K562 (cell line): ENCODE measurements at regions not wholly inside any gene's neighbourhood (a gene's known extent, or its start where the extent isn't known, plus 50 kb on each side); places are given as distances from the start of the nearest gene placed in this dataset.

Experiments used
- ATAC-seq: fragments of 200-7000 bp; cut with Tn5 transposase; 3 replicates; pipeline ENCODE4 v1.9.1; 2020; ENCODE audit warnings: moderate library complexity
- BruUV-seq: library from RNA; stranded (reverse); fragments of 400-500 nt; replicated peaks from 2 replicates; lab custom pipeline; 2021; lab: Mats Ljungman, UMichigan
- CTCF ChIA-PET: fragments of 300-600 bp; formaldehyde crosslinking; extraction: SDS; loops from one replicate; lab custom pipeline; 2021; ENCODE audit warnings: low intra/inter-chr PET ratio; lab: Yijun Ruan, JAX
- POLR2A ChIA-PET: fragments of 300-600, 350-650 bp; sonication (Branson Sonifier 250); formaldehyde crosslinking; extraction: SDS; loops from one replicate; lab custom pipeline; 2021; ENCODE audit warnings: antibody characterized with exemption, inconsistent platforms; lab: Yijun Ruan, JAX
- DNase-seq, 4 experiments: peaks; one replicate each; pipeline versions ENCODE4 v3.0.0 to v3.0.0-alpha.2; 2011 to 2018; ENCODE audit warnings: low spot score in 3 of 4, mixed read lengths in 3 of 4; ENCODE audit errors: extremely low read depth in 1 of 4
- FAIRE-seq: peaks from 2 replicates; lab custom pipeline; 2011; peaks lifted over from hg19 to GRCh38; lab: Jason Lieb, UNC
- H2AFZ ChIP-seq: 2 replicates; pipeline ENCODE4 v1.6.0; 2011; ENCODE audit warnings: low read depth, low read length, control low read depth, inconsistent platforms
- H3K27ac ChIP-seq: fragments of 200-600 bp; 3 replicates; pipeline ENCODE4 v1.8.0; 2011; ENCODE audit warnings: low read depth, mild to moderate bottlenecking, control low read depth, inconsistent platforms, low read length, moderate library complexity, mixed read lengths; ENCODE audit errors: extremely low read depth
- H3K27me3 ChIP-seq, 2 experiments: fragments of 300-600 bp in 1 of 2; 2 replicates in 1 of 2; 3 replicates in 1 of 2; pipeline versions ENCODE4 v1.6.0 to v1.8.0; 2011; ENCODE audit warnings: inconsistent platforms in 2 of 2, low read length in 2 of 2, mild to moderate bottlenecking in 1 of 2, mixed read lengths in 1 of 2, moderate library complexity in 1 of 2; ENCODE audit not compliant: control insufficient read depth in 2 of 2, insufficient read depth in 2 of 2
- H3K36me3 ChIP-seq: fragments of 300-600 bp; 3 replicates; pipeline ENCODE4 v1.8.0; 2011; ENCODE audit warnings: mild to moderate bottlenecking, low read length, inconsistent platforms; ENCODE audit not compliant: control insufficient read depth, insufficient read depth
- H3K4me1 ChIP-seq, 2 experiments: fragments of 200-600 bp in 1 of 2; replicated peaks in 1 of 2; 2 replicates in 1 of 2; 3 replicates in 1 of 2; pipeline versions ENCODE4 v1.5.1 to v1.8.0; 2011; ENCODE audit warnings: inconsistent platforms in 2 of 2, low read length in 2 of 2, mild to moderate bottlenecking in 1 of 2, mixed read lengths in 1 of 2, moderate library complexity in 1 of 2; ENCODE audit not compliant: control insufficient read depth in 2 of 2, insufficient read depth in 2 of 2
- H3K4me2 ChIP-seq: 2 replicates; pipeline ENCODE4 v1.6.1; 2011; ENCODE audit warnings: low read length, control low read depth, inconsistent platforms, mixed read lengths; ENCODE audit not compliant: insufficient read depth
- H3K4me3 ChIP-seq: fragments of 200-600 bp; sonication (generic), shearing (Covaris generic); 2 replicates; pipeline ENCODE4 v1.5.1; 2016; ENCODE audit warnings: control low read depth, inconsistent platforms
- H3K79me2 ChIP-seq: fragments of 200-600 bp; 3 replicates; pipeline ENCODE4 v1.8.0; 2011; ENCODE audit warnings: low read length, inconsistent platforms; ENCODE audit not compliant: control insufficient read depth, insufficient read depth
- H3K9ac ChIP-seq, 2 experiments: 2 replicates each; pipeline versions ENCODE4 v1.6.0 to v1.6.1; 2011; ENCODE audit warnings: low read depth in 2 of 2, low read length in 2 of 2, control low read depth in 1 of 2, inconsistent platforms in 1 of 2, mild to moderate bottlenecking in 1 of 2, mixed read lengths in 1 of 2; ENCODE audit not compliant: insufficient read depth in 1 of 2
- H3K9me1 ChIP-seq: one replicate; pipeline ENCODE4 v1.6.0; 2011; ENCODE audit warnings: inconsistent platforms, mild to moderate bottlenecking, low read length, moderate library complexity; ENCODE audit not compliant: control insufficient read depth, insufficient read depth
- H3K9me3 ChIP-seq: replicated peaks from 2 replicates; pipeline ENCODE4 v1.5.1; 2011; ENCODE audit warnings: low read depth, low read length, inconsistent platforms; ENCODE audit not compliant: control insufficient read depth, insufficient read depth
- H4K20me1 ChIP-seq: replicated peaks from 2 replicates; pipeline ENCODE4 v1.6.1; 2011; ENCODE audit warnings: low read length, inconsistent platforms, mixed read lengths; ENCODE audit not compliant: control insufficient read depth, insufficient read depth
- BHLHE40 ChIP-seq: IDR thresholded peaks from 2 replicates; pipeline ENCODE4 v1.6.1; 2011; ENCODE audit warnings: low read length, improper control_type of control experiment
- ELF1 ChIP-seq: fragments of 200-800 bp; sonication (Bioruptor generic); IDR thresholded peaks from 2 replicates; pipeline ENCODE4 v1.6.1; 2016; ENCODE audit warnings: missing genetic modification characterization, missing compliant biosample characterization
- ETS2 ChIP-seq: IDR thresholded peaks from 2 replicates; pipeline ENCODE4 v1.6.1; 2016; ENCODE audit warnings: borderline replicate concordance, missing genetic modification characterization, mild to moderate bottlenecking, moderate library complexity, missing compliant biosample characterization; ENCODE audit not compliant: poor library complexity, severe bottlenecking
- JUND ChIP-seq, 2 experiments: IDR thresholded peaks; 2 replicates in 1 of 2; 3 replicates in 1 of 2; pipeline ENCODE4 v1.6.1; 2011; ENCODE audit warnings: borderline replicate concordance in 2 of 2, low read depth in 2 of 2, low read length in 2 of 2, improper control_type of control experiment in 1 of 2, missing biosample characterization in 1 of 2, missing genetic modification characterization in 1 of 2, missing genetic modification reagents in 1 of 2
- MTA2 ChIP-seq: fragments of 450-650 bp; IDR thresholded peaks from 2 replicates; pipeline ENCODE4 v1.6.1; 2016; ENCODE audit warnings: low read depth
- SRSF9 ChIP-seq: fragments of 200-400 bp; formaldehyde crosslinking; IDR thresholded peaks from 2 replicates; pipeline ENCODE4 v1.6.1; 2017; ENCODE audit warnings: low read depth, low read length, borderline replicate concordance
- TEAD4 ChIP-seq, 2 experiments: sonication (generic) in 1 of 2; formaldehyde crosslinking in 1 of 2; IDR thresholded peaks; 2 replicates each; pipeline versions ENCODE4 v1.6.1 to v1.8.0; 2012 to 2022; ENCODE audit warnings: borderline replicate concordance in 1 of 2, inconsistent platforms in 1 of 2, low read length in 1 of 2, mild to moderate bottlenecking in 1 of 2, missing genetic modification reagents in 1 of 2
- ZC3H4 ChIP-seq: sonication (generic); formaldehyde crosslinking; IDR thresholded peaks from 2 replicates; pipeline ENCODE4 v1.9.0; 2021; ENCODE audit warnings: missing genetic modification reagents, borderline replicate concordance
- ZKSCAN3 ChIP-seq: fragments of 250-450 bp; sonication (Bioruptor Pico); IDR thresholded peaks from 2 replicates; pipeline ENCODE4 v1.4.0; 2020
- ZNF583 ChIP-seq: fragments of 250-450 bp; sonication (Bioruptor Pico); IDR thresholded peaks from 2 replicates; pipeline ENCODE4 v1.4.0; 2020
- ZNF639 ChIP-seq, 2 experiments: fragments of 200-800 bp in 1 of 2; sonication (Bioruptor generic) in 1 of 2; sonication (generic) in 1 of 2; formaldehyde crosslinking in 1 of 2; IDR thresholded peaks in 1 of 2; conservative IDR thresholded peaks in 1 of 2; 2 replicates each; pipeline versions ENCODE4 v1.5.0 to v1.6.1; 2016 to 2020; ENCODE audit warnings: missing compliant biosample characterization in 1 of 2, missing genetic modification characterization in 1 of 2, missing genetic modification reagents in 1 of 2
- WGBS: fragments of 100-300 bp; shearing (Covaris generic); methylation state at CpG from one replicate; pipeline ENCODE4 v1.1.6; 2016; ENCODE audit warnings: low coverage, mixed read lengths; ENCODE audit not compliant: insufficient coverage; ENCODE audit errors: missing lambda C conversion rate; 5-methylcytosine and 5-hydroxymethylcytosine counted together
- in situ Hi-C: fragments of 300-500 bp; cut with MboI; formaldehyde crosslinking; loops from 4 replicates; pipeline ENCODE4 v1.15.0; 2018; ENCODE audit warnings: inconsistent platforms, mixed read lengths
- intact Hi-C: fragments of 100-400 bp; cut with micrococcal nuclease; formaldehyde crosslinking; loops from 2 replicates; pipeline ENCODE4 v1.14.2; 2022
- TF ChIP-seq, protein P1 (sequence below), 2 experiments: IDR thresholded peaks; 2 replicates each; pipeline ENCODE4 v1.6.1; 2011; ENCODE audit warnings: borderline replicate concordance in 1 of 2, control low read depth in 1 of 2, low read depth in 1 of 2, low read length in 1 of 2, mild to moderate bottlenecking in 1 of 2, mixed read lengths in 1 of 2, moderate library complexity in 1 of 2; ENCODE audit not compliant: insufficient read depth in 1 of 2, insufficient read length in 1 of 2, poor library complexity in 1 of 2, severe bottlenecking in 1 of 2; ENCODE audit errors: extremely low read depth in 1 of 2
- TF ChIP-seq, protein P2 (sequence below), 2 experiments: IDR thresholded peaks; 2 replicates each; pipeline ENCODE4 v1.6.1; 2012; ENCODE audit warnings: improper control_type of control experiment in 2 of 2, low read depth in 2 of 2, low read length in 2 of 2, borderline replicate concordance in 1 of 2

DNA sequence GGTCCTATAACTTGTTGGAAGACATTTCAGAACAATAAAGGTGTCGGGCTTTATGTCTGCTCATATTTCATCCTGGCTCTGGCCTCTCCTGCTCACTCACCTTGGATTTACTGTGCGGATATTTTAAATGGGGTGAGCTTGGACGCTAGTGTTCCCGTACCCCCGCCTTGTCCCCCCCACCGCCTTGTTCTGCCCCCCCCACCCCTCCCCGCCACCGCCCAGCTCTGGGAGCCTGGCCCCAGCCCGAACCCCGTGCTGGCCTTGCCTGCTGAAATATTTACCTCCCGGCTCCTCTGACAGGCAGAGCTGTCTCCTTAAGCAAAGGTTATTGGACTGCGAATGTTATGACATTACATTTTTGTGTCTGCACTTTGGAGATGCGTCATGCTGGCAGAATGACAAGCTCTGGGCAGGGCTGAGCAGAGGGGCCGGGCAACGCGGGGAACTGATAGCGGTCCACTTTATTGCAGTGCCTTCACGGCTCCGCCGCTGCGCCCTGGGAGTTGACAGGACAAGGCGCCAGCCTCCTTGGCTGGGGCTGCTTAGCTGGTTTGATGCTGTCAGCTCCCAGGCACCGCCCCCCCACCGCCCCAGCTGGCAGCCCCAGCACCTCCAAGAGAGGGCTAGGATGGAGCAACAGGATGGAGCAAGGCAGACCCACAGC lies 222.5 kb upstream of the GSE1 start:
- intact Hi-C loops: loop anchor here (5.0 kb wide), 1 partner anchor 73 kb away; no protein-coding TSS in a partner anchor
- Histone ChIP-seq H3K36me3 (no peaks in the 10 kb centered on the region), H4K20me1 (no peaks in the 10 kb centered on the region; the same call in 1 of the 2 replicates), H3K9me3 (no peaks in the 10 kb centered on the region), H3K4me3 (no peak overlapping the region), H2AFZ (0 out of 2 replicates have a peak overlapping the region, but pooled peaks have one; percentile 5), H3K9ac (peak overlapping the region in 1 of 2 experiments; percentile 80; a peak in 2 of 4 replicates), H3K9me1 (no peaks in the 10 kb centered on the region), H3K4me2 (peak overlapping the region; percentile 48), H3K79me2 (no peaks in the 10 kb centered on the region; the same call in 2 of the 3 replicates), H3K4me1 (peaks cover 32 to 73% of the 10 kb centered on the region in 2 experiments), H3K27ac (peak overlapping the region; percentile 43; the same call in 1 of the 3 replicates), H3K27me3 (no peaks in the 10 kb centered on the region)
- ChIA-PET POLR2A (interaction anchor here (0.5 to 1.7 kb wide), 7 partner anchors 9 to 84 kb away, joined by 3 to 10 read pairs (median 3); no protein-coding TSS in a partner anchor), CTCF (no interaction called here)
- FAIRE-seq (peak; percentile 94), DNase-seq (peak; percentile 90 to 94 (median 90)), ATAC-seq (peak; percentile 90)
- 4% methylated on average over 24 of the region's 24 CpGs for WGBS
- BruUV-seq: no TSS peak
- in situ Hi-C loops: no loop called here
- TF ChIP-seq ZNF583 (CRISPR knock-in tag) (peak; percentile 68; the same call in 1 of the 2 replicates), JUND (IDR thresholded peaks at IDR 0.05; ENCODE audit: borderline replicate concordance, low read depth, low read length) (peak; percentile 92), JUND (tag; IDR thresholded peaks at IDR 0.05; ENCODE audit: borderline replicate concordance, low read depth, low read length) (peak; percentile 79; the same call in 2 of the 3 replicates), ELF1 (tag) (no peak), SRSF9 (no peak), ZNF639 (CRISPR knock-in tag; conservative IDR thresholded peaks at IDR 0.05 in 1 of 2, IDR thresholded peaks at IDR 0.05 in 1 of 2) (peak in 1 of 2 experiments; percentile 40; a peak in 1 of 4 replicates), BHLHE40 (peak; percentile 53; the same call in 1 of the 2 replicates), ZKSCAN3 (no peak), ETS2 (tag) (no peak), TEAD4 (IDR thresholded peaks at IDR 0.05; ENCODE audit: low read length) (peak; percentile 57), TEAD4 (CRISPR knock-in tag; IDR thresholded peaks at IDR 0.05; ENCODE audit: borderline replicate concordance) (no peak), ZC3H4 (CRISPR knock-in tag) (no peak), MTA2 (peak; percentile 8; the same call in 1 of the 2 replicates)
- TF ChIP-seq, protein P1, sequence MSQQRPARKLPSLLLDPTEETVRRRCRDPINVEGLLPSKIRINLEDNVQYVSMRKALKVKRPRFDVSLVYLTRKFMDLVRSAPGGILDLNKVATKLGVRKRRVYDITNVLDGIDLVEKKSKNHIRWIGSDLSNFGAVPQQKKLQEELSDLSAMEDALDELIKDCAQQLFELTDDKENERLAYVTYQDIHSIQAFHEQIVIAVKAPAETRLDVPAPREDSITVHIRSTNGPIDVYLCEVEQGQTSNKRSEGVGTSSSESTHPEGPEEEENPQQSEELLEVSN (IDR thresholded peaks at IDR 0.05; ENCODE audit: borderline replicate concordance in 1 of 2, extremely low read depth in 1 of 2, insufficient read depth in 1 of 2, insufficient read length in 1 of 2, low read depth in 1 of 2, low read length in 1 of 2, poor library complexity in 1 of 2, severe bottlenecking in 1 of 2): peak; percentile 13 to 40
- TF ChIP-seq, protein P2, sequence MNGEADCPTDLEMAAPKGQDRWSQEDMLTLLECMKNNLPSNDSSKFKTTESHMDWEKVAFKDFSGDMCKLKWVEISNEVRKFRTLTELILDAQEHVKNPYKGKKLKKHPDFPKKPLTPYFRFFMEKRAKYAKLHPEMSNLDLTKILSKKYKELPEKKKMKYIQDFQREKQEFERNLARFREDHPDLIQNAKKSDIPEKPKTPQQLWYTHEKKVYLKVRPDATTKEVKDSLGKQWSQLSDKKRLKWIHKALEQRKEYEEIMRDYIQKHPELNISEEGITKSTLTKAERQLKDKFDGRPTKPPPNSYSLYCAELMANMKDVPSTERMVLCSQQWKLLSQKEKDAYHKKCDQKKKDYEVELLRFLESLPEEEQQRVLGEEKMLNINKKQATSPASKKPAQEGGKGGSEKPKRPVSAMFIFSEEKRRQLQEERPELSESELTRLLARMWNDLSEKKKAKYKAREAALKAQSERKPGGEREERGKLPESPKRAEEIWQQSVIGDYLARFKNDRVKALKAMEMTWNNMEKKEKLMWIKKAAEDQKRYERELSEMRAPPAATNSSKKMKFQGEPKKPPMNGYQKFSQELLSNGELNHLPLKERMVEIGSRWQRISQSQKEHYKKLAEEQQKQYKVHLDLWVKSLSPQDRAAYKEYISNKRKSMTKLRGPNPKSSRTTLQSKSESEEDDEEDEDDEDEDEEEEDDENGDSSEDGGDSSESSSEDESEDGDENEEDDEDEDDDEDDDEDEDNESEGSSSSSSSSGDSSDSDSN (IDR thresholded peaks at IDR 0.05; ENCODE audit: borderline replicate concordance in 1 of 2, low read depth in 2 of 2, low read length in 2 of 2): peak in 1 of 2 experiments; percentile 84; a peak in 2 of 4 replicates
